ENCODE measurements at regions not wholly inside any gene's neighbourhood (a gene's known extent, or its start where the extent isn't known, plus 50 kb on each side); places are given as distances from the start of the nearest gene placed in this dataset.

DNA sequence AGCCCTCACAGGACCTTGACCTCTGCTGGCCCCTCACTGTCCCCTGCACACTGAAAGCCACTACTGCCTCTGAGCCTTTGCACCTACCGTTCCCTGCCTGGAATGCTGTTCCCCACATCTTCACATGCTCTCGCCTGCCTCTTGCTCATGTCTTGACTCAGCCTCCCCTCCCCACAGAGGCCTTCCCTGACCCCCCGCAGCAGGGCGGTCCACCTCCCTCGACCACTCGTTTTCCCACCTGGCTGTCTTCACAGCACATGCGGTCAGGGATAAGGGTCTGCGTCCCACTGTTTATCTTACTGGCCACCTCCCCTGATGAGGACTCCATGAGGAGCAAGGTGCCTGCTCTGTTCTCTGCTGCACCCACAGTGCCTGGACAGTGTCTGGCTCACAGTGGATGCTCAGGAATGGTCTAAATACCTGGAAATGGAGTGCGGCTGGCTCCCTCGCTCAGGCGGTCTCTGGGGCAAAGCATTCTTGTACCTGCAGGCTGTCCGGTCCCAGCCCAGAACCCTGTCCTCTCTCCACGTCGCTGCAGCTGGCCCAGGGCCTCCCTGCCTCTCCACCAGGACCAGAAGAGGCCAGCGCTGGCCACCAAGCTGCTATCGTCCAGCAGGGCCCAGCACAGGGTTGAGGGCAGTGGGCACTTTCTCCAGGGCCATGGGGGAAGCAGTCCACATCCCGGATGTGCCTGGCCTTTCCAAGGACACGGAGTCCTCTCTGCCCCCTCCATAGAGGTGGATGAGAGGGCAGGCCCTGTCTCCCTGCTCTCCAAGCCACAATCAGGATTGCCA, 107.4 kb downstream of the NCOR2 start:
- Histone ChIP-seq H3K4me3 (ENCODE audit: low read length) (no peak overlapping the region), H3K27ac (ENCODE audit: low read length) (no peak overlapping the region), H3K4me1 (ENCODE audit: control insufficient read depth, insufficient read depth, low read length) (peaks cover 56% of the 10 kb centered on the region), H3K27me3 (ENCODE audit: control insufficient read depth, insufficient read depth, low read length) (no peaks in the 10 kb centered on the region), H3K36me3 (ENCODE audit: control insufficient read depth, insufficient read depth, low read length) (peaks cover 2% of the 10 kb centered on the region), H3K9me3 (ENCODE audit: control insufficient read depth, insufficient read depth, low read length) (peaks cover 4% of the 10 kb centered on the region)
- Mint-ChIP-seq H3K4me1 (peaks cover 53 to 90% of the 10 kb centered on the region in 2 donors), H3K36me3 (no peaks in the 10 kb centered on the region), H3K27ac (peak overlapping the region; percentile 65 to 96), H3K9me3 (no peaks in the 10 kb centered on the region), H3K27me3 (ENCODE audit: low read depth in 2 of 2) (no peaks in the 10 kb centered on the region), H3K4me3 (peak overlapping the region; percentile 62)
- TF ChIP-seq, protein P1, sequence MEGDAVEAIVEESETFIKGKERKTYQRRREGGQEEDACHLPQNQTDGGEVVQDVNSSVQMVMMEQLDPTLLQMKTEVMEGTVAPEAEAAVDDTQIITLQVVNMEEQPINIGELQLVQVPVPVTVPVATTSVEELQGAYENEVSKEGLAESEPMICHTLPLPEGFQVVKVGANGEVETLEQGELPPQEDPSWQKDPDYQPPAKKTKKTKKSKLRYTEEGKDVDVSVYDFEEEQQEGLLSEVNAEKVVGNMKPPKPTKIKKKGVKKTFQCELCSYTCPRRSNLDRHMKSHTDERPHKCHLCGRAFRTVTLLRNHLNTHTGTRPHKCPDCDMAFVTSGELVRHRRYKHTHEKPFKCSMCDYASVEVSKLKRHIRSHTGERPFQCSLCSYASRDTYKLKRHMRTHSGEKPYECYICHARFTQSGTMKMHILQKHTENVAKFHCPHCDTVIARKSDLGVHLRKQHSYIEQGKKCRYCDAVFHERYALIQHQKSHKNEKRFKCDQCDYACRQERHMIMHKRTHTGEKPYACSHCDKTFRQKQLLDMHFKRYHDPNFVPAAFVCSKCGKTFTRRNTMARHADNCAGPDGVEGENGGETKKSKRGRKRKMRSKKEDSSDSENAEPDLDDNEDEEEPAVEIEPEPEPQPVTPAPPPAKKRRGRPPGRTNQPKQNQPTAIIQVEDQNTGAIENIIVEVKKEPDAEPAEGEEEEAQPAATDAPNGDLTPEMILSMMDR (IDR thresholded peaks at IDR 0.05) = no peak
- WGBS (ENCODE audit: insufficient coverage) = 98% methylated on average over 18 of the region's 18 CpGs
- no peak for ATAC-seq
- no peak for DNase-seq
- intact Hi-C loops (cut with micrococcal nuclease) = loop anchor here (10.0 kb wide), 1 partner anchor 75 kb away; no protein-coding TSS in a partner anchor

DNA sequence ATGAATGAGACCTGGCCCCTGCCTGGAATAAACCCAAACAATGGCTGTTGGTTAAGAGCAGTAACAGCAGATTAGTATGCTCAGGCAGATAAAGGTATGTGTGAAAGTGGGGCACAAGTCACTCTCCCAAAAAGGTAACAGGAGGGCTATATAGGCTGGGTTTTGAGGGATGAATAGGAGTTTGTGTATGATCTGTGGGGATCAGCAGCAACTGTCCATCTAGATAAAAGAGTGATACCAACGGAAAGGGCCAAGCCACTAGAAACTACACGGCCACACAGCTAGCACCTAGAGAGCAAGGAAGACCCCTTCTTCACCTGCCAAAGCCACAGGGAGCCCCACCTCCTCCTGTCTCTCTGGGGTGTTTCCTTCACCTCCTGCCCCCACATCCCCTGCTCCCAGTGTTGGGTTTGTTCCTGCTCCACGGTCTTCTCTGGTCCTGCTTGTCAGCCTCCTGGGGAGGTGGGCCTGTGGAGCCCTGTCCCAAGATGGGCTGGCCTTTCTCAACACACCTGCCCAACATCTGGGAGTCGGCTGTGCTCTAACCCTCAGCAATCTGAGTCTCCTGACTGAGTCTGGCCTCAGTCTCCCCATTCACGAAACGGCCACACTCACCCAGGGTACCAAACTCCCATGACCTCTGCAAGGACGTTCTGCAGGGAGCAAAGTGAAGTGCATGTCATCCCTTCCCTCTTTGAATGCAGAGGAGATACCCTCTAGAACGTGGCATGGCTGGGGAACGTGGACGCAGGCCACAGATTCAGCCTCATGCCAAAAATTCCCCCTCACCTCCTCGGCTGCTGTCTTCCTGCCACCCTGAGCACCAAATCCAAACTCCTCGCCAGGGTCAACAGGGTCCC, 108.2 kb downstream of the NCOR2 start:
- ATAC-seq (no peak), DNase-seq (no peak)
- H3K27ac ChIP-seq (ENCODE audit: low read length) = no peak overlapping the region
- H3K27me3 ChIP-seq (ENCODE audit: control insufficient read depth, insufficient read depth, low read length) = no peaks in the 10 kb centered on the region
- 95% methylated on average over 12 of the region's 12 CpGs for WGBS (ENCODE audit: insufficient coverage)
- H3K4me3 ChIP-seq (ENCODE audit: low read length) = no peak overlapping the region
- intact Hi-C loops (cut with micrococcal nuclease) = loop anchor here (10.0 kb wide), 1 partner anchor 74 kb away; no protein-coding TSS in a partner anchor
- peaks cover 58% of the 10 kb centered on the region for H3K4me1 ChIP-seq (ENCODE audit: control insufficient read depth, insufficient read depth, low read length)
- no peaks in the 10 kb centered on the region for H3K9me3 ChIP-seq (ENCODE audit: control insufficient read depth, insufficient read depth, low read length)
- Mint-ChIP-seq H3K4me1 (peaks cover 53 to 90% of the 10 kb centered on the region in 2 donors), H3K27ac (peak overlapping the region; percentile 65 to 96), H3K27me3 (ENCODE audit: low read depth in 2 of 2) (no peaks in the 10 kb centered on the region), H3K9me3 (no peaks in the 10 kb centered on the region), H3K36me3 (no peaks in the 10 kb centered on the region), H3K4me3 (no peak overlapping the region)
- peaks cover 2% of the 10 kb centered on the region for H3K36me3 ChIP-seq (ENCODE audit: control insufficient read depth, insufficient read depth, low read length)
- TF ChIP-seq, protein P1 (IDR thresholded peaks at IDR 0.05) = no peak

DNA sequence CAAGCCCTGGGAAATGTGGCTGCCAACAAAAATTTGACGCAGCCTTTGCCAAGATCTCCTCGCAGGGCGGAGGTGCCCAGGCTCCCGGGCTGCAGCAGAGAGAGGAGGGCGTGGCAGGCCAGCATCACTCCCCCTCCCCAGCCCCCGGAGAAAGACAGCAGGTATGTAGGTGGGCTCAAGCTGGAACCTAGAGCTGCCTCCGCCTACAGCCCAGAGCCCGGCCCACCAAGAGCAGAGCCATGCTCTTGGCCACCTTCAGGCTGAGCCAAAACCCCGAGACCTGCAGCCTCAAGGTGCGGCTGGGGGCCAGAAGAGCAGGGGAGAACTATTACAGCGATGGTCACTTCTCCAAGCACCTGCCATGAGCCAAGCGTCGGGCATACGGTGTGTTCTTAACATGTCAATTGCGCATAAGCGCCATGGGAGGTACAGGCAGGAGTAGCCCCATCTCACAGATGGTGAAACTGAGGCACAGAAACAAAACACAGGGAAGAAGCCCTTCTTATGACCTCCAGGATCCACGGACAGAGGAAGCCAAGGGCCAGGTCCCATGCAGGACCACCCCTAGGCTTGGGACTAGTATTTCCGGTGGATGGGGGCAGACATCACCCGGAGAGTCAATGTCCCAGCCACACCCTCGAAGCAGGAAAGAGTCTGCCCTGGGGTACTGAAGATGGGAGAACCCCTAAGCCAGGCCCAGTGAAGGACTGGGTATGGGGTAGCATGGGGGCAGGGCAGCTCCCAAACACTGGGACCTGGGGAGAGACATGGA, 109.0 kb downstream of the NCOR2 start:
- peak overlapping the region; percentile 86 for H3K27ac ChIP-seq (ENCODE audit: low read length)

More for the DNA sequence above, 109.0 kb downstream of the NCOR2 start:
- TF ChIP-seq, protein P1 (IDR thresholded peaks at IDR 0.05) = no peak
- Mint-ChIP-seq H3K4me3 (peak overlapping the region; percentile 9), H3K27me3 (ENCODE audit: low read depth in 2 of 2) (no peaks in the 10 kb centered on the region), H3K9me3 (no peaks in the 10 kb centered on the region), H3K36me3 (no peaks in the 10 kb centered on the region), H3K27ac (peak overlapping the region; percentile 73 to 96), H3K4me1 (peaks cover 55 to 90% of the 10 kb centered on the region in 2 donors)
- peaks cover 67% of the 10 kb centered on the region for H3K4me1 ChIP-seq (ENCODE audit: control insufficient read depth, insufficient read depth, low read length)
- ATAC-seq (no peak), DNase-seq (no peak)
- H3K27me3 ChIP-seq (ENCODE audit: control insufficient read depth, insufficient read depth, low read length) = no peaks in the 10 kb centered on the region
- peaks cover 2% of the 10 kb centered on the region for H3K36me3 ChIP-seq (ENCODE audit: control insufficient read depth, insufficient read depth, low read length)
- intact Hi-C loops (cut with micrococcal nuclease) = loop anchor here (10.0 kb wide), 1 partner anchor 74 kb away; no protein-coding TSS in a partner anchor
- H3K4me3 ChIP-seq (ENCODE audit: low read length) = no peak overlapping the region
- no peaks in the 10 kb centered on the region for H3K9me3 ChIP-seq (ENCODE audit: control insufficient read depth, insufficient read depth, low read length)
- WGBS (ENCODE audit: insufficient coverage) = 92% methylated on average over 20 of the region's 20 CpGs
